ENCODE measurements at regions not wholly inside any gene's neighbourhood (a gene's known extent, or its start where the extent isn't known, plus 50 kb on each side); places are given as distances from the start of the nearest gene placed in this dataset.

GRCh38 chr3:30986551-30986950, 92.1 kb upstream of the GADL1 start:
- H3K4me3 ChIP-seq = no peak overlapping the region
- H3K4me1 ChIP-seq = peaks cover 0 to 12% (median 0%) of the 10 kb centered on the region in 4 donors
- H3K27me3 ChIP-seq = no peaks in the 10 kb centered on the region
- DNase-seq = no peak
- TF ChIP-seq CTCF (IDR thresholded peaks at IDR 0.05) = no peak
- no peaks in the 10 kb centered on the region for H3K36me3 ChIP-seq
- H3K27ac ChIP-seq = no peak overlapping the region
- H3K9me3 ChIP-seq = no peaks in the 10 kb centered on the region
- intact Hi-C loops (cut with DNase I; ENCODE audit: low total_unique reads) = no loop called here

GRCh38 chr3:30988769-30989168, 94.3 kb upstream of the GADL1 start:
- no peaks in the 10 kb centered on the region for H3K36me3 ChIP-seq
- intact Hi-C loops (cut with DNase I; ENCODE audit: low total_unique reads) = no loop called here
- peaks cover 0 to 12% (median 0%) of the 10 kb centered on the region in 4 donors for H3K4me1 ChIP-seq
- TF ChIP-seq CTCF (IDR thresholded peaks at IDR 0.05) = no peak
- H3K4me3 ChIP-seq = no peak overlapping the region
- H3K9me3 ChIP-seq = no peaks in the 10 kb centered on the region
- DNase-seq = no peak
- no peak overlapping the region for H3K27ac ChIP-seq
- H3K27me3 ChIP-seq = no peaks in the 10 kb centered on the region

GRCh38 chr3:30989276-30990030, 95.0 kb upstream of the GADL1 start:
- no peaks in the 10 kb centered on the region for H3K9me3 ChIP-seq
- H3K36me3 ChIP-seq = no peaks in the 10 kb centered on the region
- intact Hi-C loops (cut with DNase I; ENCODE audit: low total_unique reads) = no loop called here
- no peak for DNase-seq
- TF ChIP-seq CTCF (IDR thresholded peaks at IDR 0.05) = no peak
- H3K4me3 ChIP-seq = no peak overlapping the region
- no peaks in the 10 kb centered on the region for H3K27me3 ChIP-seq
- no peak overlapping the region for H3K27ac ChIP-seq
- peaks cover 0 to 11% (median 0%) of the 10 kb centered on the region in 4 donors for H3K4me1 ChIP-seq

GRCh38 chr3:30996467-30996866, 102.0 kb upstream of the GADL1 start:
- intact Hi-C loops (cut with DNase I; ENCODE audit: low total_unique reads) = no loop called here
- Histone ChIP-seq H3K27me3 (no peaks in the 10 kb centered on the region), H3K9me3 (no peaks in the 10 kb centered on the region), H3K4me3 (no peak overlapping the region), H3K4me1 (no peaks in the 10 kb centered on the region), H3K27ac (no peak overlapping the region), H3K36me3 (no peaks in the 10 kb centered on the region)
- TF ChIP-seq CTCF (IDR thresholded peaks at IDR 0.05) = no peak
- no peak for DNase-seq

- no peak for DNase-seq
- Histone ChIP-seq H3K9me3 (no peaks in the 10 kb centered on the region), H3K27me3 (no peaks in the 10 kb centered on the region), H3K36me3 (no peaks in the 10 kb centered on the region), H3K27ac (no peak overlapping the region), H3K4me3 (no peak overlapping the region), H3K4me1 (no peaks in the 10 kb centered on the region)
- intact Hi-C loops (cut with DNase I; ENCODE audit: low total_unique reads) = no loop called here
- TF ChIP-seq CTCF (IDR thresholded peaks at IDR 0.05) = no peak
Measured at GRCh38 chr3:31002730-31003129, 108.3 kb upstream of the GADL1 start.
